ENCODE measurements at regions not wholly inside any gene's neighbourhood (a gene's known extent, or its start where the extent isn't known, plus 50 kb on each side); places are given as distances from the start of the nearest gene placed in this dataset.

- DNase-seq (ENCODE audit: low read depth) = peak; percentile 15
Observed at GRCh38 chr5:67476531-67476930, 279.9 kb upstream of the CD180 start.

- DNase-seq (ENCODE audit: low read depth) = no peak
Observed at GRCh38 chr5:67475489-67475888, 278.9 kb upstream of the CD180 start.

- DNase-seq (ENCODE audit: low read depth) = no peak
Observed at GRCh38 chr5:67474597-67475238, 278.1 kb upstream of the CD180 start.

- DNase-seq (ENCODE audit: low read depth) = no peak
Observed at GRCh38 chr5:67467110-67467509, 270.5 kb upstream of the CD180 start.

- DNase-seq (ENCODE audit: low read depth) = no peak
Observed at GRCh38 chr5:67465537-67466207, 269.1 kb upstream of the CD180 start.

- DNase-seq (ENCODE audit: low read depth) = no peak
Observed at GRCh38 chr5:67462147-67462546, 265.5 kb upstream of the CD180 start.

- DNase-seq (ENCODE audit: low read depth) = no peak
Observed at GRCh38 chr5:67459253-67459652, 262.7 kb upstream of the CD180 start.

- DNase-seq (ENCODE audit: low read depth) = no peak
Observed at GRCh38 chr5:67455970-67456369, 259.4 kb upstream of the CD180 start.

- DNase-seq (ENCODE audit: low read depth) = no peak
Observed at GRCh38 chr5:67454957-67455561, 258.5 kb upstream of the CD180 start.

- DNase-seq (ENCODE audit: low read depth) = peak; percentile 47
Observed at GRCh38 chr5:67453111-67453905, 256.7 kb upstream of the CD180 start.

- DNase-seq (ENCODE audit: low read depth) = no peak
Observed at GRCh38 chr5:67451640-67452279, 255.2 kb upstream of the CD180 start.

- DNase-seq (ENCODE audit: low read depth) = no peak
Observed at GRCh38 chr5:67447732-67448131, 251.1 kb upstream of the CD180 start.

- DNase-seq (ENCODE audit: low read depth) = no peak
Observed at GRCh38 chr5:67437905-67438845, 241.6 kb upstream of the CD180 start.

- no peak for DNase-seq (ENCODE audit: low read depth)
Observed at GRCh38 chr5:67435032-67435431, 238.4 kb upstream of the CD180 start.

GRCh38 chr5:67434466-67434865 lies 237.9 kb upstream of the CD180 start:
- no peak for DNase-seq (ENCODE audit: low read depth)

- no peak for DNase-seq (ENCODE audit: low read depth)
Observed at GRCh38 chr5:67432606-67433005, 236.0 kb upstream of the CD180 start.

GRCh38 chr5:67431191-67431590 lies 234.6 kb upstream of the CD180 start:
- no peak for DNase-seq (ENCODE audit: low read depth)

GRCh38 chr5:67427850-67428298 lies 231.3 kb upstream of the CD180 start:
- no peak for DNase-seq (ENCODE audit: low read depth)

- peak; percentile 17 for DNase-seq (ENCODE audit: low read depth)
Observed at GRCh38 chr5:67426961-67427849, 230.6 kb upstream of the CD180 start.

- peak; percentile 11 for DNase-seq (ENCODE audit: low read depth)
Observed at GRCh38 chr5:67425514-67425913, 228.9 kb upstream of the CD180 start.
